GM18511 (cell line): ENCODE measurements at regions not wholly inside any gene's neighbourhood (a gene's known extent, or its start where the extent isn't known, plus 50 kb on each side); places are given as distances from the start of the nearest gene placed in this dataset.

ENCODE experiments used
- ATAC-seq: cut with Tn5 transposase; IDR thresholded peaks from one replicate; pipeline ENCODE4 v1.9.1; 2021; ENCODE audit warnings: mild to moderate bottlenecking, moderate library complexity; ENCODE audit not compliant: unreplicated experiment

DNA sequence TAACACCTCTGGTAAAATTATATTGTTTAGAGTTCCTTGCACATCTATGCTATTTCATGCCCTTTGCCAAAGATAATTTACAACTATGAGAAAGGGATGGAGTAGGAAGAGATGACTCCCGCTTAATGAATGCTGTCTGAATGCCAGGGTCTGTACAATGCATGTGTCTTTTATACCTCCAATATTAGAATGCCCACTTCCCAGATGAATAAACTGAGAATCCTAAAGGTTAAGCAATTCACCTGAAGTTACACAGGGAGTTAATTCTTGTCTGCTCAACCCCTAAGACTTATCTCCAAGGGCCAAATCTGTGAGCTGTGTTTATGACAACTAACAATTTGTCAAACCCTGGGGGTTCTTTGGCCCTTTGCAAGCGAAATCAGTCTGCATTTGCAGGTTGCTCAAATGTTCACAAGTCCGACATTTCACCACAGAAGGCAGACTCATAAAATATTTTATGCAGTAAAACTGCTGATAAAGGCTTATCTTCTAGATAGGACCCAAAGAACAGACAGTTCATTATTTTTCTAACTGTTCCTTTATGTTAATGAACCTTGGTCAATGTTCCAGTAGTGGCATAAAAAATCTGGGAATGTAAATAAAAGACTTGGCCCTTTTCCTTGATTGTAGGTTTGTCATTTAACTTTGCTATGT lies 50.2 kb upstream of the ATP1A1 start:
- ATAC-seq = no peak
